Keratinocyte (primary cell): ENCODE measurements at regions not wholly inside any gene's neighbourhood (a gene's known extent, or its start where the extent isn't known, plus 50 kb on each side); places are given as distances from the start of the nearest gene placed in this dataset.

Experiments
- DNase-seq: peaks from one replicate; pipeline ENCODE4 v3.0.0-alpha.2; 2011; ENCODE audit warnings: low read depth, missing footprints, low spot score
- FAIRE-seq: peaks from 2 replicates; lab custom pipeline; 2011; peaks lifted over from hg19 to GRCh38; lab: Jason Lieb, UNC
- H2AFZ ChIP-seq: 2 replicates; pipeline ENCODE4 v1.6.0; 2012; ENCODE audit warnings: low read length, control low read depth, inconsistent platforms; ENCODE audit not compliant: control insufficient read depth
- H3K27ac ChIP-seq: 2 replicates; pipeline ENCODE4 v1.5.1; 2011; ENCODE audit warnings: low read length; ENCODE audit not compliant: control insufficient read depth, insufficient read depth
- H3K27me3 ChIP-seq: 3 replicates; pipeline ENCODE4 v1.6.0; 2011; ENCODE audit warnings: low read length; ENCODE audit not compliant: control insufficient read depth, insufficient read depth; ENCODE audit errors: extremely low read depth
- H3K36me3 ChIP-seq, 2 experiments: 2 replicates in 1 of 2; 3 replicates in 1 of 2; pipeline ENCODE4 v1.5.1; 2011; ENCODE audit warnings: low read length in 2 of 2, mild to moderate bottlenecking in 1 of 2; ENCODE audit not compliant: control insufficient read depth in 2 of 2, insufficient read depth in 2 of 2; ENCODE audit errors: extremely low read depth in 1 of 2
- H3K4me1 ChIP-seq: 3 replicates; pipeline ENCODE4 v1.5.1; 2011; ENCODE audit warnings: low read length; ENCODE audit not compliant: control insufficient read depth, insufficient read depth; ENCODE audit errors: extremely low read depth
- H3K4me2 ChIP-seq: 3 replicates; pipeline ENCODE4 v1.6.0; 2011; ENCODE audit warnings: low read depth, low read length; ENCODE audit not compliant: control insufficient read depth, insufficient read depth; ENCODE audit errors: extremely low read depth
- H3K4me3 ChIP-seq, 3 experiments: fragments of 200-600 bp in 1 of 3; sonication (generic) in 1 of 3; 2 replicates in 2 of 3; 3 replicates in 1 of 3; pipeline ENCODE4 v1.5.1; 2011 to 2016; ENCODE audit warnings: low read length in 3 of 3, mild to moderate bottlenecking in 3 of 3, control low read depth in 2 of 3, inconsistent platforms in 1 of 3, low read depth in 1 of 3, mixed read lengths in 1 of 3, mixed run types in 1 of 3, moderate library complexity in 1 of 3; ENCODE audit not compliant: control insufficient read depth in 2 of 3, insufficient read depth in 2 of 3; ENCODE audit errors: extremely low read depth in 1 of 3
- H3K79me2 ChIP-seq: 2 replicates; pipeline ENCODE4 v1.6.0; 2012; ENCODE audit warnings: low read length; ENCODE audit not compliant: control insufficient read depth, insufficient read depth
- H3K9ac ChIP-seq: 3 replicates; pipeline ENCODE4 v1.6.0; 2011; ENCODE audit warnings: low read length; ENCODE audit not compliant: control insufficient read depth, insufficient read depth; ENCODE audit errors: extremely low read depth
- H3K9me1 ChIP-seq: 3 replicates; pipeline ENCODE4 v1.6.0; 2011; ENCODE audit warnings: low read length; ENCODE audit not compliant: control insufficient read depth, insufficient read depth; ENCODE audit errors: extremely low read depth
- H3K9me3 ChIP-seq: 2 replicates; pipeline ENCODE4 v1.5.1; 2012; ENCODE audit warnings: low read depth, low read length; ENCODE audit not compliant: control insufficient read depth
- H4K20me1 ChIP-seq: 3 replicates; pipeline ENCODE4 v1.6.0; 2011; ENCODE audit warnings: low read length; ENCODE audit not compliant: control insufficient read depth, insufficient read depth; ENCODE audit errors: extremely low read depth
- EZH2 ChIP-seq: IDR thresholded peaks from one replicate; pipeline ENCODE4 v1.6.1; 2012; ENCODE audit warnings: inconsistent platforms, mild to moderate bottlenecking, low read length, moderate library complexity
- dilution Hi-C: fragments of 300-500 bp; cut with MboI; formaldehyde crosslinking; loops from one replicate; pipeline ENCODE4 v1.7.0; 2020; ENCODE audit warnings: low sequenced_read_pairs; ENCODE audit not compliant: extremely low pct_ligation_motif_present
- TF ChIP-seq, protein P1 (sequence below), 3 experiments: IDR thresholded peaks in 1 of 3; conservative IDR thresholded peaks in 1 of 3; optimal IDR thresholded peaks in 1 of 3; 2 replicates in 2 of 3; 3 replicates in 1 of 3; pipeline versions ENCODE3 to v1.5.1; 2011; ENCODE audit warnings: low read length in 3 of 3, mild to moderate bottlenecking in 3 of 3, moderate library complexity in 2 of 3, control low read depth in 1 of 3, inconsistent platforms in 1 of 3; ENCODE audit not compliant: insufficient read depth in 2 of 3; ENCODE audit errors: extremely low read depth in 1 of 3

DNA sequence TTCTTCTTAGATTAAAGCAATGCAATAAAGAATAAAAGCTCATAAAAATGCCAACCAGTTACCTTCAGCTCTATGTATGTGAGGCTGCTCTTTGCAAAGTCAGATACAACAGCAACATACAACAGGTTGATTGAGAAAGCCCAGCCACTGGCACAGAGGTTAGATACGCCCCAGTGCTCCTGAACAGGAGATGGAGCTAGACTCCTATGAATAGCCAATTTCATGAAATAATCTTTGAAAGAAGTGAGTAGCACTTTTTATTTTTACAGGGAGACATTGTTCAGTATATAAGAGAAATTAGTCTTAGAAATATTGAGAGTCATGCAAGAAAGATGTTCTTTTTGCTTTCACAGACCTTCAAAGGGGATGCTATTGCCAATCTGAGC is 362.4 kb upstream of the MEX3C start:
- DNase-seq = no peak
- dilution Hi-C loops = no loop called here
- Histone ChIP-seq H3K36me3 (no peaks in the 10 kb centered on the region), H3K9ac (no peak overlapping the region), H3K4me1 (no peaks in the 10 kb centered on the region), H3K79me2 (no peaks in the 10 kb centered on the region), H3K9me3 (no peaks in the 10 kb centered on the region), H3K27me3 (no peaks in the 10 kb centered on the region), H3K27ac (no peak overlapping the region), H2AFZ (no peak overlapping the region), H3K9me1 (no peaks in the 10 kb centered on the region), H4K20me1 (no peaks in the 10 kb centered on the region), H3K4me2 (no peak overlapping the region), H3K4me3 (no peak overlapping the region)
- no peak for TF ChIP-seq EZH2
- TF ChIP-seq, protein P1, sequence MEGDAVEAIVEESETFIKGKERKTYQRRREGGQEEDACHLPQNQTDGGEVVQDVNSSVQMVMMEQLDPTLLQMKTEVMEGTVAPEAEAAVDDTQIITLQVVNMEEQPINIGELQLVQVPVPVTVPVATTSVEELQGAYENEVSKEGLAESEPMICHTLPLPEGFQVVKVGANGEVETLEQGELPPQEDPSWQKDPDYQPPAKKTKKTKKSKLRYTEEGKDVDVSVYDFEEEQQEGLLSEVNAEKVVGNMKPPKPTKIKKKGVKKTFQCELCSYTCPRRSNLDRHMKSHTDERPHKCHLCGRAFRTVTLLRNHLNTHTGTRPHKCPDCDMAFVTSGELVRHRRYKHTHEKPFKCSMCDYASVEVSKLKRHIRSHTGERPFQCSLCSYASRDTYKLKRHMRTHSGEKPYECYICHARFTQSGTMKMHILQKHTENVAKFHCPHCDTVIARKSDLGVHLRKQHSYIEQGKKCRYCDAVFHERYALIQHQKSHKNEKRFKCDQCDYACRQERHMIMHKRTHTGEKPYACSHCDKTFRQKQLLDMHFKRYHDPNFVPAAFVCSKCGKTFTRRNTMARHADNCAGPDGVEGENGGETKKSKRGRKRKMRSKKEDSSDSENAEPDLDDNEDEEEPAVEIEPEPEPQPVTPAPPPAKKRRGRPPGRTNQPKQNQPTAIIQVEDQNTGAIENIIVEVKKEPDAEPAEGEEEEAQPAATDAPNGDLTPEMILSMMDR (optimal IDR thresholded peaks at IDR 0.05 in 1 of 3, IDR thresholded peaks at IDR 0.05 in 1 of 3, conservative IDR thresholded peaks at IDR 0.05 in 1 of 3; ENCODE audit: extremely low read depth in 1 of 3, insufficient read depth in 2 of 3, low read length in 3 of 3) = peak in 2 of 3 experiments; percentile 23 to 32
- FAIRE-seq = no peak

DNA sequence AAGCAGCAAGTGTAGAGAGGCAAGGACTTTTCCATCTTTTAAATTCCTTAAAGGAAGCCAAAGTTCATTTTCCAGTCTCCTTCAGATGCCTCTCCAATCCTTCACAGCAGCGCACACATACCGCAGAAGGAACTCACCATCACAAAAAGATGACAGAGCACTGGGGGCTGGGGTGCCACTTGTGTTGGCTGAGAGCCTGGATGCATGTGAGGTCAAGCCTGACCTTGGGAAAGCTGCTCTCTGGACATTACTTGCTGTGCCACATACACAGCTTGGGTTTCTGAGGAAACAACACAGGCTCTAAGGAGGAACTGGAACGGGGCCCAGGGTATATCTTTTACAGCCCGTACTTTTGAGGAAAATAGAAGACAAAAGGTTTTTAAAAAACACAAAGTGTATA is 364.3 kb upstream of the MEX3C start:
- FAIRE-seq (no peak), DNase-seq (no peak)
- no peaks in the 10 kb centered on the region for H3K9me3 ChIP-seq
- no peak overlapping the region for H3K4me2 ChIP-seq
- dilution Hi-C loops = no loop called here
- no peak overlapping the region for H3K27ac ChIP-seq
- no peaks in the 10 kb centered on the region for H3K4me1 ChIP-seq
- H3K79me2 ChIP-seq = no peaks in the 10 kb centered on the region
- no peaks in the 10 kb centered on the region for H3K36me3 ChIP-seq
- H3K4me3 ChIP-seq = no peak overlapping the region
- H3K27me3 ChIP-seq = no peaks in the 10 kb centered on the region
- no peak overlapping the region for H3K9ac ChIP-seq
- H3K9me1 ChIP-seq = no peaks in the 10 kb centered on the region
- no peak overlapping the region for H2AFZ ChIP-seq
- no peaks in the 10 kb centered on the region for H4K20me1 ChIP-seq
- TF ChIP-seq, protein P1 (optimal IDR thresholded peaks at IDR 0.05 in 1 of 3, IDR thresholded peaks at IDR 0.05 in 1 of 3, conservative IDR thresholded peaks at IDR 0.05 in 1 of 3; ENCODE audit: extremely low read depth in 1 of 3, insufficient read depth in 2 of 3, low read length in 3 of 3) = no peak
- TF ChIP-seq EZH2 = no peak
